ENCODE measurements at regions not wholly inside any gene's neighbourhood (a gene's known extent, or its start where the extent isn't known, plus 50 kb on each side); places are given as distances from the start of the nearest gene placed in this dataset.

DNA sequence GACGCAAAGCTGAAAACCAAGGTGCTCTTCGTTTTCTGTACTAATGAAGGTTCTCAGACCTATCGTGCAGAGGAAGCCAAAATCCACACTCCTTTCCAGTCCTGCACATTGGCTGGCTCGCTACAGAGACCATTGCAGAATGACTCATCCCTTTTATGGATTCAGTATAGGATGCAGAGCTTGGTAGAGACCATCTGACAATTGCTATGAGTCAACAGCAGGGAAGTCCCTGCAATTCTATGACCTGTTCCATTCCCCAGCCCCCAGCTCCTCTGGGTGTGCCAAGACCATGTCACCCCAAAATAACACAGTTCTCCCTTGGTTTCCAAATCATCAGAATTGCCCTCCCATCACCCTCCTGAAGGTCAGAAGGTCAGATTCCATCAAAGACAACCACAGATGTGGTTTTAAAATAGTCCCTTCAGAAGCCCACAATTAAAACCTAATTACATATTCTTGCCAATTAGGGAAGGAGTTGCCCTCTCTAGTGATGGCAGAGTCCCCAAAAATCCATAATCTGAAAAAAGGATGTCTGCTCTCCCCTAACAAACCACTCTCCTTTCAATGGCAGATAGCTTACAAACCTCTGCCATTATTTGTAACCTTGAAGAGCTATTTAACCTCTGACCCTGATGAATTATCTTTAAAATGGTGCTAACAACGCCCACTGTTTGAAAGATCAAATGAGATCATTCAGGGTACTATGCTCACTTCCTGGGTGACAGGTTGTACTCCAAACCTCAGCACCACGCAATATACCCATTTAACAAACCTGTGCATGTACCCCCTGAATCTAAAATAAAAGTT lies 108.2 kb upstream of the RBBP6 start:
- RAD21 ChIA-PET (ENCODE audit: unreplicated experiment): interaction anchor here (1.3 kb wide), 1 partner anchor 10 kb away, joined by 4 read pairs; no protein-coding TSS in a partner anchor
- intact Hi-C loops (cut with micrococcal nuclease; ENCODE audit: unreplicated experiment) (no loop called here), in situ Hi-C loops (cut with MboI) (no loop called here)
- no peak overlapping the region for H3K9ac ChIP-seq (ENCODE audit: control insufficient read depth, insufficient read depth, low read length)
- FAIRE-seq (no peak), ATAC-seq (peak; percentile 89), DNase-seq (ENCODE audit: low read depth, low spot score) (peak; percentile 35)
- H2AFZ ChIP-seq (ENCODE audit: control insufficient read depth, low read depth, low read length): peak overlapping the region; percentile 7; the same call in 1 of the 2 replicates
- H3K4me1 ChIP-seq (ENCODE audit: control insufficient read depth, insufficient read depth, low read length): no peaks in the 10 kb centered on the region
- BruUV-seq (replicated peaks): no TSS peak
- CTCF ChIA-PET: interaction anchor here (1.0 kb wide), 1 partner anchor 74 kb away, joined by 4 read pairs; no protein-coding TSS in a partner anchor
- no peaks in the 10 kb centered on the region for H3K9me3 ChIP-seq (replicated peaks; ENCODE audit: control insufficient read depth, insufficient read depth, low read length)
- no peak overlapping the region for H3K4me3 ChIP-seq
- H3K79me2 ChIP-seq (ENCODE audit: control insufficient read depth, insufficient read depth, low read length): no peaks in the 10 kb centered on the region
- POLR2A ChIA-PET: no interaction called here
- H3K27ac ChIP-seq (ENCODE audit: control insufficient read depth, insufficient read depth): no peak overlapping the region
- no peaks in the 10 kb centered on the region for H3K27me3 ChIP-seq (replicated peaks in 1 of 2; ENCODE audit: control insufficient read depth in 2 of 2, insufficient read depth in 2 of 2, low read length in 1 of 2)
- no peaks in the 10 kb centered on the region for H4K20me1 ChIP-seq (ENCODE audit: control insufficient read depth, insufficient read depth)
- H3K4me2 ChIP-seq (ENCODE audit: control insufficient read depth, insufficient read depth): no peak overlapping the region
- WGBS (ENCODE audit: insufficient coverage, insufficient replicate concordance, low lambda C conversion rate, missing lambda C conversion rate): 20% methylated on average over 6 of the region's 6 CpGs
- no peaks in the 10 kb centered on the region for H3K36me3 ChIP-seq (ENCODE audit: control insufficient read depth in 2 of 2, insufficient read depth in 2 of 2, low read length in 1 of 2)
- SMC1A ChIA-PET (ENCODE audit: uncharacterized antibody, unreplicated experiment): interaction anchor here (0.6 to 2.2 kb wide), 5 partner anchors 8 to 52 kb away, joined by 3 to 9 read pairs (median 3); no protein-coding TSS in a partner anchor
- TF ChIP-seq NR2C1 (IDR thresholded peaks at IDR 0.05) (peak; percentile 66), IKZF2 (IDR thresholded peaks at IDR 0.05) (peak; percentile 71 to 78), CREB1 (IDR thresholded peaks at IDR 0.05; ENCODE audit: low read depth) (no peak), SMC3 (IDR thresholded peaks at IDR 0.05; ENCODE audit: borderline replicate concordance, low read length) (no peak), JUNB (IDR thresholded peaks at IDR 0.05) (no peak), HDAC2 (IDR thresholded peaks at IDR 0.05) (no peak), GATAD2B (conservative IDR thresholded peaks at IDR 0.05; ENCODE audit: low read depth) (no peak), TARDBP (IDR thresholded peaks at IDR 0.05; ENCODE audit: borderline replicate concordance) (no peak), RELA (IDR thresholded peaks at IDR 0.05; ENCODE audit: borderline replicate concordance, partially characterized antibody) (no peak), RCOR1 (conservative IDR thresholded peaks at IDR 0.05; ENCODE audit: low read depth, low read length) (no peak), SP1 (IDR thresholded peaks at IDR 0.05; ENCODE audit: low read depth, low read length) (no peak), NR2C2 (IDR thresholded peaks at IDR 0.05; ENCODE audit: borderline replicate concordance, control insufficient read depth, insufficient read length, low read depth) (no peak), TCF12 (IDR thresholded peaks at IDR 0.05; ENCODE audit: low read depth, low read length) (no peak), ATF7 (IDR thresholded peaks at IDR 0.05; ENCODE audit: low read depth) (no peak), ZNF24 (IDR thresholded peaks at IDR 0.05) (no peak)
- TF ChIP-seq, protein P1, sequence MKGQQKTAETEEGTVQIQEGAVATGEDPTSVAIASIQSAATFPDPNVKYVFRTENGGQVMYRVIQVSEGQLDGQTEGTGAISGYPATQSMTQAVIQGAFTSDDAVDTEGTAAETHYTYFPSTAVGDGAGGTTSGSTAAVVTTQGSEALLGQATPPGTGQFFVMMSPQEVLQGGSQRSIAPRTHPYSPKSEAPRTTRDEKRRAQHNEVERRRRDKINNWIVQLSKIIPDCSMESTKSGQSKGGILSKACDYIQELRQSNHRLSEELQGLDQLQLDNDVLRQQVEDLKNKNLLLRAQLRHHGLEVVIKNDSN (IDR thresholded peaks at IDR 0.05; ENCODE audit: borderline replicate concordance, extremely low read length, insufficient read depth, low read depth, low read length): no peak
- TF ChIP-seq, protein P2, sequence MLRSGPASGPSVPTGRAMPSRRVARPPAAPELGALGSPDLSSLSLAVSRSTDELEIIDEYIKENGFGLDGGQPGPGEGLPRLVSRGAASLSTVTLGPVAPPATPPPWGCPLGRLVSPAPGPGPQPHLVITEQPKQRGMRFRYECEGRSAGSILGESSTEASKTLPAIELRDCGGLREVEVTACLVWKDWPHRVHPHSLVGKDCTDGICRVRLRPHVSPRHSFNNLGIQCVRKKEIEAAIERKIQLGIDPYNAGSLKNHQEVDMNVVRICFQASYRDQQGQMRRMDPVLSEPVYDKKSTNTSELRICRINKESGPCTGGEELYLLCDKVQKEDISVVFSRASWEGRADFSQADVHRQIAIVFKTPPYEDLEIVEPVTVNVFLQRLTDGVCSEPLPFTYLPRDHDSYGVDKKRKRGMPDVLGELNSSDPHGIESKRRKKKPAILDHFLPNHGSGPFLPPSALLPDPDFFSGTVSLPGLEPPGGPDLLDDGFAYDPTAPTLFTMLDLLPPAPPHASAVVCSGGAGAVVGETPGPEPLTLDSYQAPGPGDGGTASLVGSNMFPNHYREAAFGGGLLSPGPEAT (IDR thresholded peaks at IDR 0.05; ENCODE audit: low read depth): peak; percentile 71; the same call in 1 of the 2 replicates
- TF ChIP-seq, protein P3, sequence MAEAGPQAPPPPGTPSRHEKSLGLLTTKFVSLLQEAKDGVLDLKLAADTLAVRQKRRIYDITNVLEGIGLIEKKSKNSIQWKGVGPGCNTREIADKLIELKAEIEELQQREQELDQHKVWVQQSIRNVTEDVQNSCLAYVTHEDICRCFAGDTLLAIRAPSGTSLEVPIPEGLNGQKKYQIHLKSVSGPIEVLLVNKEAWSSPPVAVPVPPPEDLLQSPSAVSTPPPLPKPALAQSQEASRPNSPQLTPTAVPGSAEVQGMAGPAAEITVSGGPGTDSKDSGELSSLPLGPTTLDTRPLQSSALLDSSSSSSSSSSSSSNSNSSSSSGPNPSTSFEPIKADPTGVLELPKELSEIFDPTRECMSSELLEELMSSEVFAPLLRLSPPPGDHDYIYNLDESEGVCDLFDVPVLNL (IDR thresholded peaks at IDR 0.05; ENCODE audit: low read depth, low read length): no peak
- TF ChIP-seq, protein P4, sequence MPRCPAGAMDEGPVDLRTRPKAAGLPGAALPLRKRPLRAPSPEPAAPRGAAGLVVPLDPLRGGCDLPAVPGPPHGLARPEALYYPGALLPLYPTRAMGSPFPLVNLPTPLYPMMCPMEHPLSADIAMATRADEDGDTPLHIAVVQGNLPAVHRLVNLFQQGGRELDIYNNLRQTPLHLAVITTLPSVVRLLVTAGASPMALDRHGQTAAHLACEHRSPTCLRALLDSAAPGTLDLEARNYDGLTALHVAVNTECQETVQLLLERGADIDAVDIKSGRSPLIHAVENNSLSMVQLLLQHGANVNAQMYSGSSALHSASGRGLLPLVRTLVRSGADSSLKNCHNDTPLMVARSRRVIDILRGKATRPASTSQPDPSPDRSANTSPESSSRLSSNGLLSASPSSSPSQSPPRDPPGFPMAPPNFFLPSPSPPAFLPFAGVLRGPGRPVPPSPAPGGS (IDR thresholded peaks at IDR 0.05; ENCODE audit: borderline replicate concordance, insufficient read depth, low read depth, low read length, poor library complexity, severe bottlenecking): no peak

Data from GM12878 (cell line).